GM12872 (cell line): ENCODE measurements at regions not wholly inside any gene's neighbourhood (a gene's known extent, or its start where the extent isn't known, plus 50 kb on each side); places are given as distances from the start of the nearest gene placed in this dataset.

Source experiments
- TF ChIP-seq, protein P1 (sequence below): IDR thresholded peaks from 3 replicates; pipeline ENCODE4 v1.5.1; 2011; ENCODE audit warnings: low read depth, mild to moderate bottlenecking, low read length, moderate library complexity; ENCODE audit not compliant: insufficient read depth

DNA sequence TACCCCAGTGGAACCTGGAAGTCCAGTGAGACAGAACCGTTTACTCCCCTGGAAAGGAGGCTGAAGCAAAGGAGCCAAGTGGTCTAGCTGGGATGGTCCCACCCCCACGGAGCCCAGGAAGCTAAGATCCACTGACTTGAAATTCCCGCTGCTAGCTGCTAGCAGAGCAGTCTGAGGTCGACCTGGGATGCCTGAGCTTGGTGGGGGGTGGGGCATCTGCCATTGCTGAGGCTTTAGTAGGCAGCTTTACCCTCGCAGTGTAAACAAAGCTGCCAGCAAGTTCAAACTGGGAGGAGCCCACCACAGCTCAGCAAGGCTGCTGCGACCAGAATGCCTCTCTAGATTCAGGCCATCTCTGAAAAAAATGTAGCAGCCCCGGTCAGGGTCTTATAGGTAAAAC, 437.0 kb downstream of the SUCLA2 start:
- TF ChIP-seq, protein P1, sequence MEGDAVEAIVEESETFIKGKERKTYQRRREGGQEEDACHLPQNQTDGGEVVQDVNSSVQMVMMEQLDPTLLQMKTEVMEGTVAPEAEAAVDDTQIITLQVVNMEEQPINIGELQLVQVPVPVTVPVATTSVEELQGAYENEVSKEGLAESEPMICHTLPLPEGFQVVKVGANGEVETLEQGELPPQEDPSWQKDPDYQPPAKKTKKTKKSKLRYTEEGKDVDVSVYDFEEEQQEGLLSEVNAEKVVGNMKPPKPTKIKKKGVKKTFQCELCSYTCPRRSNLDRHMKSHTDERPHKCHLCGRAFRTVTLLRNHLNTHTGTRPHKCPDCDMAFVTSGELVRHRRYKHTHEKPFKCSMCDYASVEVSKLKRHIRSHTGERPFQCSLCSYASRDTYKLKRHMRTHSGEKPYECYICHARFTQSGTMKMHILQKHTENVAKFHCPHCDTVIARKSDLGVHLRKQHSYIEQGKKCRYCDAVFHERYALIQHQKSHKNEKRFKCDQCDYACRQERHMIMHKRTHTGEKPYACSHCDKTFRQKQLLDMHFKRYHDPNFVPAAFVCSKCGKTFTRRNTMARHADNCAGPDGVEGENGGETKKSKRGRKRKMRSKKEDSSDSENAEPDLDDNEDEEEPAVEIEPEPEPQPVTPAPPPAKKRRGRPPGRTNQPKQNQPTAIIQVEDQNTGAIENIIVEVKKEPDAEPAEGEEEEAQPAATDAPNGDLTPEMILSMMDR = no peak

DNA sequence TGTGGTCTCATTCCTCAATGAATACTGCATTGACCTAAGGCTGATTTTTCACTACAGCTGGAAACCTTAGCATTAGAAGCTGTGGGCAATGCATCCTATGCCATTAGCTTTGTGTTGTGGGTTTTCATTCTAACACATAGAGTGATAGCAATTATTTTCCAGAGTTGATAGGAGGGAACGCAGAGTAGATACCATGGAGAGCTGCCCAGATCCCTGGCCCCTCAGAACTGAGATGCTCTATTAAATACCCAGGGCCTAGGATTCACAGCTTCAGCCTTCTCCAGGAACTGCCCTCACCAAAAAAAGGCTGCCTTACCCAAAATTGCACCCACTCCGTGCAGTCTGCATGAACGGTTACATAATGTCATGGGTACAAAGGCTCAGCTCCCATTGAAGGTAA, 444.4 kb downstream of the SUCLA2 start:
- TF ChIP-seq, protein P1 = no peak

DNA sequence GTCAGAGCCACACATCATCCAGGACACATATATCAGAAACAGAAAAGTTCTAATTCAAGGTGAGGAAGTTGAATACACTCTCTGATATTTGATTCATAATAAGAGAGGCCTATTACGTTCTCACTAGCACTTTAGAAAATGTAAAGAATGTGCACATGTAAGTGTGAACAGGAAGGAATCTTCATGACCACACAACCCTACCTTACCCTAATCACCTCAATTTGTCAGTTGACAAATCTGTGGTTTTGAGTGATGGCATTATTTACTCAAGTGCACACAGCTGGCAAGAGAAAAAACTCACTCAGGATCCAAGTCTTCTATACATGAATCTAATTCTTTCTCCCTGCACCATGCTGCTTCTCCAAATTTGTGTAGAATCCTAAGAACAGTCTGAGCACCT, 445.8 kb downstream of the SUCLA2 start:
- TF ChIP-seq, protein P1 = no peak

DNA sequence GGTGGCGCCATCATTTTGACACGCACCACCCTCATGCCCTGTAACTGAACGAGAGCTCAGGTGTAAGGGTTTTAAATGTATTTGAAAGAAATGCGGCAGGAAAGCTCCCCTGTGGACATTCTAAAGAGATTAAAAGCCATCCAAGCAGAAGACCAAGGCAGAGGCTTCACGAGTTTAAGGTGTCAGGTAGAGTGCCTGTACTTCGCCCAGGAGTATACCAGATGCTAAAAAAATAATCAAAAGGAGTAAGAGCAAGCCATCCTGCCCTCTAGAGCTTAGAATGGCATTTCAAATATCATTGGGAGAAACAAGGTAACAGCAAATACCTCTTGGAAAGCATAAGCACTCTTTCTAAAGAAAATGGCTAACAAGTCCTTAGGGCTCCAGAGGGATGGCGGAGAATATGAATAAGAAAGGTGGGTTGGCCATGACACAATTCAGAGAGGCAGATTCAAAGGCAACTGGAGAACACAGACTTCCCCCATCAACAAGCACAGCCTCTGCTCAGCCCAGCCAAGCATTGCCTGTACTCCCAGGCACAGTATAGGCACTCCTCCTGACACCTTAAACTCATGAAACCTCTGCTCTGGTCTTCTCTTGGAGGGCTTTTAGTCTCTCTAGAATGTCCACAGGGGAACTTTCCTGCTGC, 447.6 kb downstream of the SUCLA2 start:
- TF ChIP-seq, protein P1 = no peak

- TF ChIP-seq, protein P1 = 0 out of 3 replicates have a peak, but pooled peaks have one; percentile 6
These were observed 451.8 kb downstream of the SUCLA2 start for GRCh38 chr13:47549219-47549752.

- TF ChIP-seq, protein P1 = no peak
These were observed 452.7 kb downstream of the SUCLA2 start for GRCh38 chr13:47548294-47548840.

DNA sequence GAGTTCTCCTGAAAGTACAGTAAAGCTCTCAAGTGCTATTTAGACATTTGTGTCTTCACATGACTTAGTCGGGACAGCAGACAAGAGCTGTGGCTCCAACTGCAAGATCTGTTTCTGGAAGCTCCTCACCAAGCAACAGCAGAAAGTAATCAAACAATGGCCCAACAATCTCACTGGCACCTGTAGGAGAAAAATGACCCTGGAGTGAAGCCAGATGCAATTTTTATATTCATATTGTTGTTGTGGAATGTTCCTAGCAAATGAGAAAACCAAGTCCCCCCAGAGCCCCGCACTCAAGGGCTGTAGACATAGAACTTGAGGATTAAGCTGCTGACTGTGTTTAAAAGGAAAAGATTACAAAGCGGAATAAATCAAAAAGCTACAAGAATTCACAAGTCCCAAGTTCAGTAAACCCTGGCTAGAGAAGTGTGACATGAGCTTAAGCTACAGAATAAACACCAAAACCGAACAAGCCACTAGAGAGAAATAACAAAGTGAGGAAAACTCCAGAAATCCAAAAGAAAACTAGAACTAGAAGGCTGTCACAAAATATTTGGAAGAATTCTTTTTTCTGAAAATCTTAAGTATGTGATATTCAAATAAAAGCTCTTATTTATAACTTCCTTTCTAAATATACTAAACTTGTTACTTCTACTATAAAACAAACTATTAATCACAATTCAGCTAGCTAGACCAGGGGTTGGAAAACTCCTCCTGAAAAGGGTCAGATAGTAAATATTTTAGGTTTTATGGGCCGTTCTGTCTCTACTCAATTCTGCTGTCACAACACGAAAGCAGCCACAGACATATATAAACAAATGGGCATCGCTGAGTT, 454.5 kb downstream of the SUCLA2 start:
- TF ChIP-seq, protein P1 = no peak
